Stimulated activated CD8-positive, alpha-beta memory T cell treated with anti-CD3 and anti-CD28 coated beads, Interleukin-7, amount 100 ng/mL, for 24 hours (primary cell): ENCODE measurements at regions not wholly inside any gene's neighbourhood (a gene's known extent, or its start where the extent isn't known, plus 50 kb on each side); places are given as distances from the start of the nearest gene placed in this dataset.

Experiments
- DNase-seq: peaks from one replicate; pipeline ENCODE4 v3.0.0-alpha.2; 2020; ENCODE audit warnings: low read depth

DNA sequence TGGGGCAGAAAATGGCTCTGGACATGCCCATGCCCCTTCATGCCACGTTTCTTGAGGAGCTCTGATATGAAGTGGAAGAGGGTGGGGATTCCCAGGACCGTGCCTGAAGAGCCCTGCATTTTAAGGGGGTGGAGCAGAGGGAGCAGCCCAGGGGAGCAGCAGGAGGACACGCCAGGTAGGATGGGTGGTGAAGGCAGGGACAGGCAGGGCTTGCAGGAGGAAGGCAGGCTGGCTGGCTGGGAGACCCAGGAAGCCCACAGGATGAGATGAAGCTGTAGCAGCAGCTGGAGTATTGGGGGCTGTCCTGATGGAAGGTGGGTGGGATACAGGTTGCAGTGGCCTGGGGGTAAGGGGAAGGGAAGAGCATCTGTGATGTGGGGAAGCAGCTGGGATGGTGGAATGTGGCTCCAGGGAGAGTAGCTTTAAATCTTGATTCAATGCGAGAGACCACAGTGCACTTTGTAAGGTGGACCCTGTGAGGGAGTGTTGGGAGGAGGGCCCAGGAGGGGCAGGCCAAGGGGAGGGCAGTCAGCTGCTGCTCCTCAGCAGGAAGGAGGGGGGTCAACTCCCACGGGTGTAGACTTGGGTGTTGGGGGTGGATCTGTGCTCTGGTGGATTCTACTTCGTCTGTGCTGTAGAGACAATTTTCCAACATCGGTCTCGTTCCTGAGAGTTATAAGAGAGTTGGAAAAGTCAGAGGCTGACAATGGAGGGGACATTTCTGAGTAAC, 242.6 kb upstream of the IRX4 start:
- no peak for DNase-seq

DNA sequence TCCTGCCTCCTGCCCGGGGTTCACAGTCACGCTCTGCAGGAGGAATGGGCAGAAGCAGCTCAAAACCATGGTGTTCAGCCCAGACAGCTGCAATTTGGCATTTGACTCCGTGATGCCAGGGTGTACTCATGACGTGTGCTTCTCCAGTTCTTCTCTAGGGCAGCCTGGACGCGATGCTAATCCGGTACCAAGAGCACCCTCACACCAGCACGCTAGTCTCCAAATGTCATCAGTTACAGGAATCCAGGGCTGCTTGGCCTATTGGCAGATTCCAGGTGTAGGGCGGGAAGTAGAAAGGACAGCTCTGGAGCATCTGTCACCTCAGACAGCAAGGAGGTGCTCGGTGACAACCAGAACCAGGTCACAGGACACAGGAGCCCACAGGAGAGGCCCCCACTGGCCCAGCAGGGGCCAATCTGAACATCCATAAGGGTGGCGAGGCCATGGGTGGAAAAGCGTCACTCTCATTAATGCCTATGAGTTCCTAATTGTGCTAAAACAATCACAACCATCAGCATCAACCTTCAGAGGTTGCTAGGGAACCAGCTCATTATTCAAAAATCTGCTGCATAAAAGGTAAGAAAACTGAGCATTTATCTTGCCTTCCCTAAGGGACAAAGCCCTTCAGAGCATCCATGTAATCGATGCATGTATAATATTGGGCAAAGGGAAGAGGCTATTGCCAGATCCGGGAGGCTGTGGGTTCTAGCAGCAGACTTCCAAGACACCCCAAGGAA, 241.9 kb upstream of the IRX4 start:
- no peak for DNase-seq

DNA sequence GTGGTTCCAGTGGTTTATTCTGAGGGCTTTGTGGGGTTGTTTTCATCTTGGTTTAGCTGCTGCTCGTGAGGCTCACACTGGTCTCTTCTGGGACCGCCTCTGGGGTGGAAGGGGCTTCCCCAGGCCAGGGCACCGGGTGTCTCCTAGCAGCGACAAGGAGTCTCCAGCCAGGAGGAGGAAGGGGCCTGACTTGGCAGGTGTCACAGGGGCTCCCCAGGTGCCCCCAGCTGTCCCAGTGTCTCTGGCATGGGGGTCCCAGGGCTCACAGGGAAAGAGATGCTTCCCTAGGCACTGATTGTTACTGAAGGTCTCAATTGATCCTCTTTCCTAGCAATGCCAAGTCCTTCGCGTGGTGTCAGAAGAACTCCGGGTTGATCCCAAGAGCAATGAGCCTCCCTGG, 241.1 kb upstream of the IRX4 start:
- DNase-seq = no peak

DNA sequence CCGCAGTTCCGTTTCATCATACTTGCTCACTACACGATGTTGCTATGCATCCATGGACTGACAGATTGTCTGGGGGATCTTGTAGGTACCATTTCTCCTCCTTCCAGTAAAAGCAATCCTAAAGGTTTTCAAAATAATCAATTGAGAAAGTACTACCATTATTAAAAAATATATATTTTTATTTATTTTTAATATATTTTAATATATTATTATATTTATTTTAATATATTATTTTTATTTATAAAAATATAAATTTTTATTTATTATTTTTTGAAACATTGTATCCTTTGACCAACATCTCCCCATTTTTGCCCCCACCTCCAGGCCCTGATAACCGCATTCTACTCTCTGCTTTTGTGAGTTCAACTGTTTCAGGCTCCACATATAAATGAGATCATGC, 237.6 kb upstream of the IRX4 start:
- DNase-seq = no peak

DNA sequence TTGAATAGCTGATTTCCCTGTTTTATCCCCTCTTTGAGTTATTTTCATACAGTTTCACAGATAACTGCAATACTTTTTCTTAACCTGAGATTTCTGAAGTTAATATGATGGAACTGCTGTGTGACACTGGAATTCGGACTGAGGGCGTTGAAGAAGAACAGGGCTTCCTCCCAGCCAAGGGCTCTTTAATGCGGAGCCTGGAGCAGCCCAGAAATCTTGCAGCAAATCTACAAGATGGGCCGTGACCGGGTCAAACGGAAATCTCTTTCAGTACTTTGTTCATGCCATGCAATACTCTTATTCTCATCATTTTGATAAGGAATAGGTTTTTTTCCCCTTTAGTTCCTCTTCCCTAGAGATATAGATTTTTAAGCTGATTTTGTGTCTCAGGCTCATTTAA, 236.8 kb upstream of the IRX4 start:
- DNase-seq = no peak

DNA sequence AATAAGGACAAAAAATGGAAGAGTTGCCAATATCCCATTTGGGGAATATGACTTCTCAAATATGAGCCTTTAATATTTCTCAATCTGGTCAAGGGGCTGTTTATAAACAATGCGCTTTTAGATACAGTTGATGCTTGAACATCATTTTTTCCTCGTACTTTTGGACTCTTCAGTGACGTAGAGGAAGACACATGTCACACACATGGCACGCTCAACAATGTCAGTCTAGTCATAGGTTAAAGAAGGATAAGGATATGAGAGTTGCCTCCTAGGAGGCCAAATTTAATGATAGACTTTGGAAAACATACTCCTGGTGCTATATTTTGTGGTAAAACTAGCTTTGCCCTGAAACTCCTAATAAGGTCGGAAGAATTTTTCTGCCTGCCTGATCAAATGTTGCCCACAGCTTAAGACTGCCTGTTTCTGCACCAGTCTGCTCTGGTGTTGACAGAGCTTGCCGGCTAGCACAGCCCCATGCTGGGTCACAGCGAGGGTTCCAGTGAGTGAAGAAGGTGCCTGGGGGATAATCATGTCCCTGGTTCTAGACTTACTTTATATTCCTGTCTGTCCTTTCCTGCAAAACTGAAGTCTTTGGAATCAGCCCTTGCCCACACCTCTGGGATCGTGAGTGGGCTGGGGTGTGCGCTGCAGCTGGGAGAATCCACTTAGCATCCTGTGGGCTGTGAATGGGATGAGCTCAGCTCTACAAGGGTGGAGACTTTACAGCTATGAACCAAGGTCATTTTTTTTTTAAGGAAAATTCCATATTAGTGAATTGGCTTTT, 230.8 kb upstream of the IRX4 start:
- no peak for DNase-seq

DNA sequence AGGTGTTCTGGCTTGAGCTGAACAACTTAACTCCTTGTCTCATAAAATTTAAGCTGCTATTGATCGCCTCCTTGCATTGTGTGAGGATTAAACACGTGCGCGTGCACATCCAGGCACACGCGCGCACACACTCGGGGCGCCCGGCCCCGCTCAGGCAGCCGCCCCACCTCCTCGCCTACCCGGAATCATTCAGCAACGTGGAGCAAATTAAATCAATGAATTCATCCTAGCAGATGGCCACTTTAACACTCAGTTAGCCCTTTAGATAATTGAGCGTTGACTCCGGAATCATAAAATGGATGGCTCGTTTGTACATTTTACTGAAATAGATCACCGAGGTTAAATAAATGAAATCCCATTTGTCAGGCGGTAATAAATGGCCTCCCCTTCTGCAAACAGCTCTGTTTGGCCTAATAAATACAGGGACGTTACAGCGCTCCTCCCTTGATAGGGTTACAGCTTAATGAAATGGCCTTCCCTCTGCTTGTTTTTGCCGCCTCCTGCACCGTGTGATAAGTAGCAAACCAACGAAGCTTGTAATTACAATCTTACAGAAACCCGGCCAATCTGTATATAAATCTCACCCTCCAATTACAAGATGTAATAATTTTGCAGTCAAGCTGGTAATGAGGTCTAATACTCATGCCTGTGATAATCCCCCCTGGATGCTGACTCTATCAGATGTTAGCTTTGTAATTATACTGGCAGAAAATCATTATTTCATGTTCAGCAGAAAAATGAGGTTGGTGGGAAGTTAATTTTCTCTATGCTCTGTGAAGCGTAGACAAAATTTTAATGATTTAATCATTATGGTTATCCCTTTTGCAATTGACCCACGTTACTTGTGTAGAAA, 229.7 kb upstream of the IRX4 start:
- no peak for DNase-seq

DNA sequence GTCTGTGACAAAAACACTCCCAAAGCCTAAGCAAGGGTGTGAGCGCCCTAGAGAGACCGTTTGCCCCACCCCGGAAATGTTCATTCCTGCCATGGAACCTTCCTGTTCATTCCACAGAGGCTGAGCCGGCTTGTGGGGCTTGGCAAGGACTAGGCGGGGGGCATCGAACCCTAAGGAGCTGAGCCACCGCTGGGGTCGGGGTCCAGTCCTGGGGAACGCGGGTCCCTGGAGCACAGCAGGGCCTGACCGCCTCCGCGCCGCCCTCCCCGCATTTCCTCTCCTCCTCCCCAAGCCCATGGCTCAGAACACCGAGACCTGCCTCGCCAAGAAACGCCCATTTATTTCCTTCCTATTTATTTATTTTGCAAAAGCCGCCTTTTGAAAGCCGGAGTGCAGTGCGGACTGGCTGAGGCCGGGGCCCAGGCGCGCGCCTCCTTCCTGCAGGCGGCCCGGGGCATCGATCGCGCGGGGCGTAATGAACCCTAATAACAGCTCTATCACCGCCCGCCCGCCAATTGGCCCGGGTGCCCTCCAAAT, 228.9 kb upstream of the IRX4 start:
- DNase-seq = no peak

DNA sequence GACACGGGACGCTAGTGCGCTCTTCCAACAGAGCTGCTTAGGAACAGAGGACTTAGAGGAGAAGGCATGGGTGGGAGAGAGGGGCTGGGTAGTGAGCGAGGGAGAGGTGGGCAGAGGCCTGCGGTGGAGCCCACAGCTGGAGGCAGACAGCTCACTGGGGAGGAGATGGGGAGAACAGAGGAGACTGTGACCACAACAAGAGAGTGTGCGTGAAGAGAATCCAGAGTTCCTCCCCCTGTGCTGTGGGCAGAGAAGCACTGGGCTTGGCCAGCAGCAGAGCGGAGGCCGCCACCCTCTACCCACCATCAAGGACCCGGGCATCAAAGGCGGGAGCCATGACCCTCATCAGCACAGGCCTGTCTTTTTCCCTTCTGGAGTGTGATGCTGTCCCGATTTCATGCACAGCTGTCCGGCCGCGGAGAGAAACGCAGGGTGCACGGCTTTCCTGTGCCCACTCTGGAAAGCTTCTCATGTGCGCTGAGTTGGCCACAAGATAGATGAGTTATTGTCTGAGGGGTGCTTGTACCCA, 228.3 kb upstream of the IRX4 start:
- DNase-seq = no peak

DNA sequence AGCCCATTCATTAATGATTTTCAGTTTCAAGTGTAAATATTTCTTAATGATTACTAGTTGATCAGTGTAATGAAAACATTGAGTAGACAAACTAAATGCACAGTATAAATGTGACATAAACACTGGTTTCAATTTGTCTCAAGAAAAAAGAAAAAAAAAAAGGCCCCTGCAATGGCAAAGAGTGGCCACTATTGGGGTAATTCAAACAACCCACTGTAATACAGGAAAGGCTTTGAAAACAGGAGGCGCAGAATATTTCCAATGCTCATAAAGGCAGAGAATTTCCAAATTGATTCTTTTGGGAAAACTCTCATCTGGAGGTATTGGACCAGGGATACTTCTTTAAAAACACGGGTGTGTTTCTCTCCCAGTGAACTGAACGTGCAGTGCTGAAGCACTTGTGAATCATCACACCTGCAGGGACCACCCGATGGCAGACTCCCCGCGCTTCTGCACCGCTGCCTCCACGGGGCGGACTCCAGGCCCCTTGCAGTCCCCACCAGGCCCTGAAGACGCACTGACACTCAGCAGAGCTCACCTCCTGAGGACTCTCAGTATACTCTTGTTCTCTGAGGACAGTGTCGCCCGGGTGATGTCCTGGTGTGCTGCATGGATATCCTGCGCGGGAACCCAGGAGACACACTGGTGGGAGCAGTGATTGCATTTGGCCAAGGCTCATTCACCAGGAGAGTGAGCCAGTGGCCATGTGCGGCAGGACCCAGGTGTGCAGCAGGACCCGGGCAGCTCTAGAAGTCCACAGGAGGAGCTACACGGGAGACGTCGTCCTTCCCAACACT, 227.6 kb upstream of the IRX4 start:
- DNase-seq = no peak

DNA sequence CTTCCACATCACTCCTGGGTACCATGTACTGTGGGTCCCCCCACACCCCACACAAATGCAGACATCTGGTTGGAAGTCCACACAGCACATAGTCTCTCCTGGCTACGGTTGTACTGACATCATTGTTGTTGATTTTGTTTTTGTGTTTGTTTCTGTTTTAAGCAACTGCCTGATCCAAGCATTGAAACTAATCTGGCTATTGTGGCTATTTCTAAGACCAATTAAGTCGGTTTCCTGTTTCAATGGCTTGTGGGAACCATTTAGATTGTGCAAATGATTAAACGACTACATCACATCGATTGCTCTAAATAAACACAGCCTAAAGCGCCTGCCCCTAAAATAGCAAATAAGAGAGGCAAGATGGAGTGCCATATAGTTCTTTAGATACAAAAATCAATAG, 226.8 kb upstream of the IRX4 start:
- DNase-seq = no peak

DNA sequence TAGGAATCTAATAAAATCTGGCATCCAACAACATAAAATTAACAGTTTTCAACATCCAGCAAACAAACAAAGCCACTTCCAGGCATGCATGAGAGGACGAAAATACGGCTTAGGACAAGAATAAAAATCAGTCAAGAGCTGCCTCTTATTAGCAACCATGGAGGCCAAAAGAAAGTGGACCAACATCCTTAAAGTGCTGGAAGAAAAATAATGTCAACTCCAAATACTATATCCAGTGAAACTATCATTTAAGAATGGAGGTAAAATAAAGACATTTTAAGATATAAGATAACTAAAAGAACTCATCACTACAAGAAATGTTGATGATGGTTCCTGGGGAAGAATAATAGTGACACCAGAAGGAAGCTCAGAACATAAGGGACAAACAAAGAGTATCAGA, 224.0 kb upstream of the IRX4 start:
- DNase-seq = no peak

DNA sequence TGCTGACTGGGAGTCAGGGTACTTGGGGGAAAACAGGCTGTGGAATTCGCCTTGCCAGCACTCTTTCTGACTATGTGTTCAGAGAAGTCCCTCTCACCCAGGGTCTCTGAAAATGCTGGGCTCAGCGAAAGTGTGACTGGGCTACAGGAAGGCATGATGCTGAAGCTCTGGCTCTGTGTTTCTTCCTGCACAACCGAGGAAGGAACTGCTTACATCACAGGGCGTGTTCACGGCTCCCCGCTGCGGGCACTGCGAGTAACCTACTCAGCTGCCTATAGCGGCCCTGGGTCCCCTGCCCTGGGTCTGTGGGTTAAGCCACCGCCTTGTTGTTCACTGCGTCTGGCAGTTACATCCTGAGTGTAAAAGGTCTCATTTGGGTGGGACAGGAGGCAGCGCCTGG, 222.4 kb upstream of the IRX4 start:
- no peak for DNase-seq

DNA sequence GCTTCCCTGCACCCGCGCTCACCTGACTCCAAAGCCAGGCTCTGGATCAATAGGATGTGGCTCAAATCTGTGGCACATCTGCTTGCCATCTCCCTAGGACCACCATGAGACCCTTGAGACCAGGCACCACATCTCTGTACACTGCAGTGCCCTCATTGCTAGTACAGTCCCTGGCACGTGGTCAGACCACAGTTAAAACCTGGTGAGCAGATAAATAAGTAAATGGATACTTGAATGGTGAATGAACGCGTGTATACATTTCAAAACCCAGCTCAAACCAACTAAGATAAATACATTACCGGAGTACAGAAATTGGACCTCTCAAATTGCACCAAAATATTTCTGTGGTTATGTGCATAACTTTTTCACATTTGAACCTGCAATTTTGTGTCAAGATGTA, 221.2 kb upstream of the IRX4 start:
- DNase-seq = no peak

DNA sequence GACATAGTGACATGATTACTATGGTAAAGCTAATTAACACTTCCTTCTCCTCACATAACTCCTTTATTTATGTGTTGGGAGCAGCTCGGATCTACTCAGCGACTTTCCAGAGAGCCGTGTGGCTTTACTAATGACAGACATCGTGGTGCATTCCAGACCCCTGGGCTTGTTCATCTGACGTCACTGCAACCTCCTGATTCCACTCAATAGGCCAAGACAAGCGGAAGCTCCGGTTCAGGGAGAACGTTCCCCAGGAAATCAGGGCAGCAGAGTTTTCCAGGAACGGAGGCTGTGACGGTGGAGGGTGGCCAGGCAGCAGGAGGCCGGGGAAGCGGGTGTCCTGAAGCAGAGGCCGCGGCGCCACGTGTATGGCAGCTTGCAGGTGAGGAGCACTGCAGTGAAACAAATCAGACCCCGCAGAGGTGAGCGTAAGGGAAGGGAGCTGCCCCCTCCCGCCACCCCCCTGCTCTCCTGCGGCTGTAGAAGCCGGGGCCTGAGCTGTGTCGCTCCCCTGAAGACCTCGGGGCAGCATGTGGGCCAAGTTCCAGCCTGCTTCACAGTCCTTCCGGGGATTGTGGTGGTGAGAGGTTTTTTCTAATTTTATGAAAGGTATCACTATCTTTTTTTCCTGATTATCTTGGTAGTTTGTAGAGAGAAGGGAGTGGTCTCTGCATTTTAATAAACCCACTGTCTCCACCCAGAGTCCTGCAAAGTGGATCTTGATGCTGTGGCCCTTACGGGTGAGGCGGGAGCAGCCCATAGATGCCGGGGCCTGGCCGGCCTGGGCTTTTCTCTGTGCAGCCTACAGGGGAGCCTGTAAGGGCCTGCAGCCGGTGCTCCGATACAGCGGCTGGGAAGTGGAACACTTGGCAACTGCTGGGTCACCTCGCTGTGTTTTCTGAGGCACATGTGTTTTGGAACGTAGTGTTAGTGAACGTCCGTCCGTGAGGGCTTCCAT, 220.4 kb upstream of the IRX4 start:
- DNase-seq = no peak

DNA sequence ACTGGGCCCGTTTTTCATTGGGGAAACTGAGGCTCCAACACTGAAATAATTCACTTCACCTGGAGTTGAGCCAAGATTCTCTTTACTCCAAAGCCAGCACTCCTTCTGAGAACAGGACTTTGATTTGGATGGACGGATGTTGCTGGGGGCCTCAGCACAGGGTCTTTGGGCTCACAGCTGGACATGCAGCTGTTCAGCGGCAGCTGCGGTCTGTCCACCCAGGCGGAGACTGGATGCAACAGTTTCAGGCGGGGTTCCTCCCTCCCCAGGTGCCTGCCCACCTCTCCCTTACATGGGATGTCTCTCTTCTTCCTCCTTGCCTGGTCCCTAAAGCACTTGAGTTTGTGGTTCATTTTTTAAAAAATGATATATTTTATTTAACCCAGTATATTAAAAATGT, 219.0 kb upstream of the IRX4 start:
- no peak for DNase-seq

DNA sequence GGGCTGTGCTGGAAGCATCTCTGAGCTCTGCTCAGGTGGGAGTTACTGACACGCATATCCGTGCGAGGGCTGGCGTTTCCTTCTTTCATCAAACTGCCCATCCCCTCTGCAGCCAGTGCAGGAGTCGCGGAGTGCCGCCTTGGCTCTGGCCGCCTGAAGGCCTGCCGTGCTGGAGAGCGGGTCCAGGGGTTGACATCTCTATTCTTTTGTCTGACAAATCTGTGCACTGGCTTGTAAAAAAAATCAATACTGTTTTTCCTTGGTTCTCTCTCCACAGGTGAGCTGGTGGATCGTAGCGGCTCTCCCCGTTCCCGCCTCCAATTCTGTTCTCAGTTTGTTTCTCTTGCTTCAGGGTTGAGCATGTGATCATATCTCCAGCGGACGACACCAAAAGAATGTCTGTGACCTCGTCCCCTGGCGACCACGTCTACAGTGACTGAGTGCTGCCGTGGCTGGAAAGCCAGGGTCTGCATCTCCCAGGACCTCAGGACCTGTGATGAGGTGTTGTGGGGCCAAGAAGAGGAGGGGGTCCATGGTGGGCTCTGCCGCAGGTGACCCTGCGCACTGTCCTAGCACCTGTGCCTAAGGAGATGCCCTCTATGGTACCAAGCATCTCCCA, 214.3 kb upstream of the IRX4 start:
- DNase-seq = no peak

DNA sequence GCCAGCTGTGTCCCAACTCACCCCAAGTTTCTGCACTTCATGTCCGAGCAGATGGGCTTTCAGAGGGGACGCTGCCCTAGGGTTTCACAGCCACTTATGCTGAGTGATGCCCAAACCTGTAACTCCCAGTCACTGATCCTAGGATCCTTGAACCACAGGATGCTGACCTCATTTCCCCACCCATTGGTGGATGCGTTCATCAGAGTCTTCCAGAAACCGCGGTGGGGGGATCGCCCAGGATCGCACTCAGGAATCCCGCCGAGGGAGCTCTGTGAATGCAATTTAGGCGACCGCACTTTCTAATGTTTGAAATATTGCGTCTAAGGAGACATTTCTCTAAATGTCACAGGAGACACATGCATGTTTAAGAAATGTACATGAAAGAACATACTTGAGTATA, 212.3 kb upstream of the IRX4 start:
- no peak for DNase-seq

DNA sequence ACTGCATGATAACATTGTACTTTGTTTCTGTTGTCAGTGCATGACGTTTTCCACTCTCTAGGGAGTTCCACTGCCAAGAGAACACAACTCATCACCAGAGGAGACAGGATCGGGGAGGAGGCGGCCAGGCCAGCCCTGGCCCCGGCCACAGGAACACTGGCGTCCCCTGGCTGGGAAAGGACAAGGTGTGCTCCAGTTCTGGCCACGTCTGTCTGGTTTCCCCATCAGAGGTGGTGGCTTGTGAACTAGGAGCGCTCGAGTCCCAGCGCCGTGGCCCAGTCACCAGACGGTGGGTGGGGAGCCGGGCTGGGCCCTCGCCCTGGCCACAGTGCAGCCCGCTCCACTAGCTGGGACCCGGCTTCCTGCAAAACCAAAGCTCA, 211.9 kb upstream of the IRX4 start:
- no peak for DNase-seq
